Stimulated activated CD8-positive, alpha-beta memory T cell treated with anti-CD3 and anti-CD28 coated beads, Interleukin-7, amount 100 ng/mL, for 48 hours (primary cell): ENCODE measurements at regions not wholly inside any gene's neighbourhood (a gene's known extent, or its start where the extent isn't known, plus 50 kb on each side); places are given as distances from the start of the nearest gene placed in this dataset.
A peak's percentile ranks its signal among the peaks of the same experiment; 100 is the strongest.

Source experiments
- DNase-seq, 2 donors: peaks; one replicate each; pipeline ENCODE4 v3.0.0-alpha.2; 2020; ENCODE audit warnings: low read depth in 1 of 2; ENCODE audit errors: extremely low read depth in 1 of 2

DNA sequence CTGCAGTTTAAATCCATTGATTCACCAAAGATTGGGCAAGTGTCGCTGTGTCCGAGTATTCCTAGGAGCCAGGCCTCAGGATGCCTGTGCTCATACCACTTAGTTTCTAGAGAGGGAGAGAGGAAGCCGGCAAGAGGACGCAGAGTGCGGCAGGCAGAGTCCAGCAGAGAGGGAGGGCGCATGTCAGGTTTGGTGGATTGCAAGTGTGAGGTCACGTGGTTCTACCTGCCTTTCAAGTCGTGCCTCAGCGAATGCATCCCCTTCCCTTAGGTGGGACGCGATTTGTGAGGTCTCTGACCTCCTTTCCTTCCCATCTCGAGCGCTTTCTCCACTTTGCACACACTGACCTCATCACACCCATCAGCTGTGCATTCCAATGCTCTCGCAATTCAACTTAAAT is 188.1 kb downstream of the TMEM18 start:
- no peak for DNase-seq

DNA sequence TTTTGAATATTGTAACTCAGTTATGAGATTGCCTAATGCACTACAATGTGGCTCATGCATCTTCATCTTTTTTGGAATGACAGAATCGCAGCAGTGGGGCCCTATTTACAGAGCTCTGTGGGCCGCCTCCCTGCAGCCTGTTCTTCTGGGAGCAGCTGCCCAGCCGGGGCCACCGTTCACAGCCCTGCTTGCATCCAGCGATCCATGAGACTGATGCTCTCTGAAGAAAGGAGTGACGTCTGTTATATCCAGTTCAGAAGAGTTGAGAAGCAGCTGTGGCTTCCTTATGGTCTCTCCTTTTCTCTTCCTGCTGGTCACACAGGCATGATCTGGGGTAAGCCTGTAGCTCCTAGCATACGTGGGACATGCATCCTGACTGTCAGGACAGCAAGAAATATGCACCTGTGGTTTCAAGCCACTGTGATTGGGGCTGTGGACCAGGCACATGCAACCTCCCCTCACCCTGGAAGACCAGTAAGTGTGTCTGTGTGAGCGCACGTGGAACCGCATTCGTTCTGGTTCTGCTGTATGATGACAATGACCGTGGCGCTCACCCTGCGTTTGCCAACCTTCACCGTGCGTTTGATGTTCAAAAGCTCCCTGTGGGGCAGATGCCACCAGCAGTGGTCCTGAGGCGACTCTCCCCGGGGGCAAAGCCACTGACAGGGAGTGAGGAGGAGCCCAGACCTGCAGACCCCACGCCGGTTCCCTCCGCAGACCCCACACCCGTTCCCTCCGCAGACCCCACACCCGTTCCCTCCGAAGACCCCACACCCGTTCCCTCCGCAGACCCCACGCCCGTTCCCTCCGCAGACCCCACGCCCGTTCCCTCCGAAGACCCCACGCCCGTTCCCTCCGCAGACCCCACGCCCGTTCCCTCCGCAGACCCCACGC is 189.8 kb downstream of the TMEM18 start:
- DNase-seq = no peak

GRCh38 chr2:486371-486770 is 190.8 kb downstream of the TMEM18 start:
- DNase-seq = no peak

DNA sequence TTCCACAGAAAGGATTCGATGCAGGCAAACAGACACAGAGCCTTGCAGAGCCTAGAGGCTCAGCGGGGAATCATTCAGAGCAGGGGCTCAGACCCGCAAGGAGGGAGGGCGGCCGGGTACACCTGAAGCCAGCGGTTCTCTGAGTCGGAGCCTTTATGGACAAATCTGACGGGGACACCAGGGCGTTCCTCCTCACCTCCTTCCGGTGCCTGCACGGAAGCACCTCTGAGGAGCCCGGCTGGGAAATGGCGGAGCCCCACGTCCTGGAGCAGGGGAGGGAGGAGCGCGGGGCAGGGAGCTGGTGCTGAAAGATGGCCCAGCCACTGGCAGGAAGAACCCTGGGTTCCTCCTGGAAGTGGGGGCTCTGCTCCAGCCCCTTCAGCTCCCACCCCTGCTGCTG is 193.5 kb upstream of the ALKAL2 start:
- DNase-seq = no peak

DNA sequence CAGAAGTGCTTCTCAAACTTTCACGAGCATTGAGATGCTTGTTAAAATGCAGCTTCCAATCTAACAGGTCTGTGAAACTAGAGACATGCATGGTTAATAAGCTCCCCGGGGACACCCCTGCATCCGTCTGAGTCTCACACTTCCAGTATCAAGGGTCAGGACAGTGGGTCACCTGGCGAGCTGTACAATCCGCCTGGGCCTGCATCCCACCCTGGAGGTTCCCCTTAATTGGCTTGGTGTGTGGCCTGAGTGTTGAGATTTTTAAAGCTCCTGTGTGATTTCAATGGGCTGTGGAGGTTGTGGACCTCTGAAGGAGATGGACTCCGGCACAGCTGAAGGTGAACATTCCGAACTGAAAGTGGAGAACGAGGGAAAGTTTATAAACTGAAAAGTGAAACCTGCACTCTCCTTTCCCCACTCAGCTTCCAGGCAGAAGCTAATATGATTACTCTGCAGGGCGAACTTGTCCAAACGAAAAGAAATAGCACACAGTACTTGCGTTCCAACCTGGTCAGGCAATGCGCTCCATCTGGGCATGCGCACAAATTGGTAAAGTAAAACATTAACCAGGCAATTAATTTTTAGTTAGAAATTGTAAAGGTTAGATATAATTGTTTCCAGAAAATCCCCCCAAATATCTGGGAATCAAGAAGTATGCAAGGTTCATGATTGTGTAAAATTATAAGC is 191.7 kb upstream of the ALKAL2 start:
- DNase-seq = no peak

DNA sequence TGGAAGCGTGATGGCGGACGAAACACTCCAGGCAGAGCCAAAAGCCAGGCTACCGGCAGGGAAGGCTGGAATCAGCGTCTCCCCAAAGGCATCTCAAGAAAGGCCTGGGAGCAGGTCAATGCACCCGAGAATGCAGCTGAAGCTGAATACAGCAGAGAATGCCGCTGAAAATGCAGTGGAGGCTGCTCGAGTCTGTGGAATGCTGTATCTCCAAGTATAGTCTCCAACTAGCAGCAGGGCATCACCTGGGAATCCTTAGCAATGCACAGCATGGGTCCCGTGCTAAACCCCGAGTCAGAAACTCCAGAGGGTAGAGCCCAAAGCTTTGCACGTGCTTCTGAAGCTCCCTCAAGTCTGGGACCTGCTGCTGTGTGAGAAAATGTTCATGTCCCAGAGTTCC is 191.1 kb upstream of the ALKAL2 start:
- DNase-seq = no peak

DNA sequence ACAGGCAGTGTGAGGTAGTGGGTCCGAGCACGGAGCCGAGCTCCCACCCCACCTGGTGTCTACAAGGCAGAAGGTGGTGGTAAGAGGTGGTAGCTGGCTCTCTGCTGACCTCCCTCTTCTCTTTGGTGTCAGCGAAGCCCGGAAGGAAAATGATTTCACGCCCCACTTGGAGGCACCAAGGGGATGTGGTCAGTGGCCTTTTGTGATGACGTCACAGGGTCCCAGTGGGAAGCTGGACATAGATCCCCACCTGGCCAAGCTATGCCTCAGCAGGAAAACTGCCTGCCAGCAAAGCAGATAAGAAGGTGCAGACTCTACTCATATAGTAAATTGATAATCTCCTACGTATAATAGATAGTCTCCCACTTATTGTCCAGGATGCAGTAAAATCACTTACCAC is 183.7 kb upstream of the ALKAL2 start:
- DNase-seq = no peak

DNA sequence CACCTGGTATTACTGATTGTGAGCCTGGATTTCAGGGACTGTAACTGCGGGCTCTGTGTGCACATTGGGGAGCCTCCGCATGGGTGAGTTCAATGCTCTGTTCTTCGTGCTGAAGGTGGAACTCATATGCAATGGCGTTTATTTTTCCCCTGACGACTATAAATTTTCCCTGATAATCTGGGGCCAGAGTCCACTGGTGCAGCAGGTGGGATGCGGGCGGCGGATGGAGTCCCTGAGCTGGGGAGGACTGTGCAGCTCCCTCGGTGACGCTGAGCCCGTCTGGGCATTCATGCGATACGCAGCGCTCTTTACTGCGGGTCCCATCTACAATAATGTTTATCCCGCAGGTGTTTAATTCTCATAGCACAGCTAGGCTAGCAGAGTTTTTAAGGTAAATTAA is 181.6 kb upstream of the ALKAL2 start:
- no peak for DNase-seq

- no peak for DNase-seq
Observed at GRCh38 chr2:468648-469336, 180.9 kb upstream of the ALKAL2 start.

GRCh38 chr2:467892-468647 is 180.2 kb upstream of the ALKAL2 start:
- no peak for DNase-seq

GRCh38 chr2:467543-467891 is 179.6 kb upstream of the ALKAL2 start:
- no peak for DNase-seq

- no peak for DNase-seq
Observed at GRCh38 chr2:467101-467500, 179.2 kb upstream of the ALKAL2 start.

GRCh38 chr2:464562-465309 is 176.8 kb upstream of the ALKAL2 start:
- no peak for DNase-seq

GRCh38 chr2:460861-461260 is 173.0 kb upstream of the ALKAL2 start:
- DNase-seq = peak in 1 of 2 donors; percentile 24

- no peak for DNase-seq
Observed at GRCh38 chr2:459931-460330, 172.0 kb upstream of the ALKAL2 start.

- no peak for DNase-seq
Observed at GRCh38 chr2:458425-458815, 170.5 kb upstream of the ALKAL2 start.

DNA sequence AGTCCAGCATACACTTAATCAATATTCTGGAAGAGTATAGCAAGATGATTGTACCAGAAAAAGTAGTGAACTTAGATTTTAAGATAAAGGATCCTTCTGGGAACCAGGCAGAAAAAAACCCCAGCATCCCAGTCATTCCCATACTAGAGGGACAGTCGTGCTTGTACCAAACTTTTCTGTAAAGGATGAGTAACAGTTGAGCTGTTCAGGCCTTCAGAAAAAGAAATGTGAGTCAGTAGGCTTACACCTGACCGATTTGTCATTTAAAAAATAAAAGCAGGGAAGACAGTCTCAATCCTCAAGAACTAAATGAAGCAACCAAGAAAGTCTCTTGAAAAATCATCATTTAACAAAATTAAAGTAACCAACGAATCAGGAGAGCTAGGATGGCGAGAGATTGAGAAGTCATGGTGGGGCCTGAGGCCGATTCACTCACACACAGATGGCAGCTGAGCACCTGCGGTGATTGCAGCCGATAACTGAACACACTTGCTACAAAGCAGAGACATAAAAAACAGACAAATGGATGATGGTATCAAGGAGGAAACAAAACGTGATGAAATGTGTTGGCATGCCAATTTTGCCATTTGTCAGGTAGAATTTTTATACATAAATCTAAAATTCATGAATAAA is 170.0 kb upstream of the ALKAL2 start:
- DNase-seq = no peak

GRCh38 chr2:457262-457661 is 169.4 kb upstream of the ALKAL2 start:
- DNase-seq = no peak

- DNase-seq = no peak
Observed at GRCh38 chr2:455913-456312, 168.0 kb upstream of the ALKAL2 start.
